HG03103 (cell line): ENCODE measurements at regions not wholly inside any gene's neighbourhood (a gene's known extent, or its start where the extent isn't known, plus 50 kb on each side); places are given as distances from the start of the nearest gene placed in this dataset.

Experiments used
- ATAC-seq: cut with Tn5 transposase; IDR thresholded peaks from one replicate; pipeline ENCODE4 v1.9.1; 2021; ENCODE audit warnings: low read depth; ENCODE audit not compliant: unreplicated experiment

- ATAC-seq = no peak
These were observed 89.3 kb upstream of the SLC24A5 start for GRCh38 chr15:48031466-48031865.

GRCh38 chr15:48031973-48032372, 88.8 kb upstream of the SLC24A5 start:
- ATAC-seq = no peak

- no peak for ATAC-seq
These were observed 87.9 kb upstream of the SLC24A5 start for GRCh38 chr15:48032911-48033310.

GRCh38 chr15:48038221-48038620, 82.6 kb upstream of the SLC24A5 start:
- no peak for ATAC-seq

GRCh38 chr15:48040166-48040817, 80.5 kb upstream of the SLC24A5 start:
- ATAC-seq = no peak

GRCh38 chr15:48041454-48041853, 79.3 kb upstream of the SLC24A5 start:
- no peak for ATAC-seq

- no peak for ATAC-seq
These were observed 73.9 kb upstream of the SLC24A5 start for GRCh38 chr15:48046813-48047438.

GRCh38 chr15:48049736-48050135, 71.1 kb upstream of the SLC24A5 start:
- ATAC-seq = no peak

- ATAC-seq = no peak
These were observed 67.8 kb upstream of the SLC24A5 start for GRCh38 chr15:48052946-48053345.

GRCh38 chr15:48058371-48058770, 62.4 kb upstream of the SLC24A5 start:
- ATAC-seq = no peak

GRCh38 chr15:48059791-48060190, 61.0 kb upstream of the SLC24A5 start:
- ATAC-seq = no peak

- ATAC-seq = no peak
These were observed 60.4 kb upstream of the SLC24A5 start for GRCh38 chr15:48060396-48060795.

GRCh38 chr15:48061605-48062004, 59.2 kb upstream of the SLC24A5 start:
- ATAC-seq = no peak

- no peak for ATAC-seq
These were observed 58.5 kb upstream of the SLC24A5 start for GRCh38 chr15:48062148-48062872.

GRCh38 chr15:48063411-48063985, 57.3 kb upstream of the SLC24A5 start:
- ATAC-seq = no peak

- ATAC-seq = no peak
These were observed 56.4 kb upstream of the SLC24A5 start for GRCh38 chr15:48064421-48064820.

- ATAC-seq = no peak
These were observed 54.3 kb upstream of the SLC24A5 start for GRCh38 chr15:48066456-48066855.
